HUDEP-2 (cell line): ENCODE measurements at regions not wholly inside any gene's neighbourhood (a gene's known extent, or its start where the extent isn't known, plus 50 kb on each side); places are given as distances from the start of the nearest gene placed in this dataset.
"Not testable (repeated sequence)": the region's sequence is repeated elsewhere in the genome, so short reads cannot be mapped to it uniquely, and the experiment has no call there.

Source experiments
- DNase-seq, 76 experiments: peaks; one replicate each; lab custom pipeline; 2025; ENCODE audit not compliant: unreplicated experiment in 76 of 76; lab: John Stamatoyannopoulos, UW

- no peak for DNase-seq
These were observed 977.0 kb upstream of the AMELY start for GRCh38 chrY:7888506-7888905.

GRCh38 chrY:7881696-7882095 is 970.1 kb upstream of the AMELY start:
- DNase-seq: no peak

- no peak for DNase-seq
These were observed 967.7 kb upstream of the AMELY start for GRCh38 chrY:7879245-7879644.

GRCh38 chrY:7878719-7879118 is 967.2 kb upstream of the AMELY start:
- DNase-seq: no peak

GRCh38 chrY:7877458-7877857 is 965.9 kb upstream of the AMELY start:
- no peak for DNase-seq

GRCh38 chrY:7874080-7874479 is 962.5 kb upstream of the AMELY start:
- DNase-seq: peak in 4 of 76 experiments; percentile 0

GRCh38 chrY:7871304-7871932 is 959.9 kb upstream of the AMELY start:
- no peak for DNase-seq

GRCh38 chrY:7866976-7867375 is 955.4 kb upstream of the AMELY start:
- DNase-seq: no peak

GRCh38 chrY:7860781-7861614 is 949.4 kb upstream of the AMELY start:
- peak in 1 of 76 experiments; percentile 0 for DNase-seq

GRCh38 chrY:7850191-7850590 is 938.6 kb upstream of the AMELY start:
- no peak for DNase-seq

GRCh38 chrY:7845776-7846175 is 934.2 kb upstream of the AMELY start:
- no peak for DNase-seq

- no peak for DNase-seq
These were observed 925.5 kb upstream of the AMELY start for GRCh38 chrY:7837046-7837445.

GRCh38 chrY:7836366-7836765 is 924.8 kb upstream of the AMELY start:
- no peak for DNase-seq

GRCh38 chrY:7835416-7835815 is 923.9 kb upstream of the AMELY start:
- no peak for DNase-seq

GRCh38 chrY:7834284-7834683 is 922.7 kb upstream of the AMELY start:
- no peak for DNase-seq

GRCh38 chrY:7830881-7831280 is 919.3 kb upstream of the AMELY start:
- DNase-seq: not testable (repeated sequence)

GRCh38 chrY:7826533-7826932 is 915.0 kb upstream of the AMELY start:
- DNase-seq: no peak

GRCh38 chrY:7825874-7826273 is 914.3 kb upstream of the AMELY start:
- DNase-seq: no peak

- DNase-seq: no peak
These were observed 909.9 kb upstream of the AMELY start for GRCh38 chrY:7821295-7822035.

GRCh38 chrY:7818924-7819323 is 907.4 kb upstream of the AMELY start:
- DNase-seq: peak in 1 of 76 experiments; percentile 0

- no peak for DNase-seq
These were observed 905.0 kb upstream of the AMELY start for GRCh38 chrY:7816567-7816966.

- DNase-seq: no peak
These were observed 904.4 kb upstream of the AMELY start for GRCh38 chrY:7815921-7816320.
